Activated CD4-positive, alpha-beta T cell treated with anti-CD3 and anti-CD28 coated beads, Interleukin-2, amount 50 U/mL, for 4 hours (primary cell): ENCODE measurements at regions not wholly inside any gene's neighbourhood (a gene's known extent, or its start where the extent isn't known, plus 50 kb on each side); places are given as distances from the start of the nearest gene placed in this dataset.

Experiments used
- DNase-seq, 2 experiments: peaks; one replicate each; pipeline ENCODE4 v3.0.0-alpha.2; 2020

DNA sequence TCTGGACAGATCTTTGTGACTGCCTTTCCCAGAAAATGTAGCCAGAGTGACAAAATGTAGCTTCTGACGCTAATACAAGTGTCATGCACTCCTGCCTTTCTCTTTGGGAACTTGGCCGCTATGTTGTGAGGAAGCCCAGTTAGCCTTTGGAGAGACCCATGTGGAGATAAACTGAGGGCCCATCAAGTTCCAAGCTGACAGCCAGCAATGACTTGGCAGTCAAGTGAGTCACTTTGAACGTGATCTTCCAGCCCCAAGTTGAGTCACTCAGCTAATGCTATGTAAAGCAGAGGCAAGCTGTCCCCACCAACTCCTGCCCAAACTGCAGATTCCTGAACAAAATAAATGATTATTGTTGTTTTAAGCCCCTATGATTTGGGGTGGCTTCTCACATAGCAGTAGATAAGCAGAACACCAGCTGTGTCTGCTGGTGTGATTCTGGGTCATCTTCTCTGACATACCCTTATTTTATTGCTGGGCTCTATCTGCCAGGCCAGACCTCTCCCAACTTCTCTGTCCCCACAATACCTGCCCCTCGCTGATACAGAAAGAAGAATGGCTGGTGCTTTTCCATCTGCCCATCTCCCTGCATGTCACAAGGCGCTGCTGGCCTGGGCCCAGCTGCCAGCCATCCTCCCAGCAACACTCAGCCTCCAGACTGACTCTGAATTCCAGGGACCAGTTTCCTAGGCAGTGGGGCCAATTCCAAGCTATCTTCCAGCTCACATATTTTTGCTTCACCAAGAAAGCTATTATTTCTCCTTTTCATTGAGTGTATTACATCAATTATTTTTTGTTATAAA lies 274.8 kb downstream of the LRFN2 start:
- no peak for DNase-seq

DNA sequence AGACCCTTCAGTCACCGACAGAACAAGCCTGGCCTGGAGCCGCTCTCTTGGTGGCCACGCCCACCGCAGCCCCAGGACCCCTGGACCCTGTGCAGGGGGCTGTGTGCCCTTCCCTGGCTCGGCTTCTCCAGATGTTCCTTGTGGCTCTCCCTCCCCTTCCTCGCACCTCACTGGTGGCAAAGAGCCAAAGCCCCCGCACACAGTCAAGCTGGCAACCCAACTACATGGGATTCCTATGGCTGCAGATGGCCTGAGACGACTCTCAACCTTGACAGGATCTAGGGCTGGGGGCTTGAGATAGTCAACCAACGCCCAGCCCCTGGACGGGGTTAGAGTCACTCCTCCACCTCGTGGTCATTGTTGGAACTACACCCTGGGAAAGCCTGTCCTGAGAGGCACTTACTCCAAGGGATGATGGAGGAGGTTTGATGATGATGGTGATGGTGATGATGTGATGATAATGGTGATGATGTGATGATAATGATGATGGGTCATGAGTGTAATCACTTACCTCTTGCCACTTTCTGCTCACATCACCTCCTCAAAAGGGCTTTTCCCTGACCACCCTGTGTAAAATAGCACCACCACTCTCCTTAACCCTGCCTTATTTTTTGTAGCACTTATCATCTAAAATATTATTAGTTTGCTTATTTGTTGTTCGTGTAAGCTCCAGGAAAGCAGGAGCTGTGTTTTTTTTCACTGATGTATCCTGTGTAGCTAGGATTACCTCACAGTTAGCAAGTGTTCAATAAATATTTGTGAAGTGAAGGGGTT lies 278.4 kb downstream of the LRFN2 start:
- peak; percentile 28 to 29 for DNase-seq

DNA sequence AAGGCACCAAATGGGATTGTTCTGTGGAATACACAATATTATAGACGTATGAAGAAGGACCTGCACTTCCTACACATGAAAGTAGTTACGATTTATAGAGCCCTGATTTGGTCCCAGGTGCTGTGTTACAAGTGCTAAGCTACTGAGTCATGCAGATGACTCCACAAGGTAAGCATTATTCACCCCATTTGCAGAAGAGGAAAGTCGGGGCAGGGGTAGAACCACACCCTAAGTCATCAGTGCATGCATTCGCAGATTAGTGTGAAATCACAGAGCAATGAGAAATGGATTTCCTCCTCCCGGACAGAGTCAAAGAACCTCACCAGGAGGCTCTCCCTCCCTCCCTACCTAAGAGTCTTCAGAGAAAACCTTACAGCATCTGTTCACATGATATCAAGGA lies 279.5 kb downstream of the LRFN2 start:
- DNase-seq: no peak

DNA sequence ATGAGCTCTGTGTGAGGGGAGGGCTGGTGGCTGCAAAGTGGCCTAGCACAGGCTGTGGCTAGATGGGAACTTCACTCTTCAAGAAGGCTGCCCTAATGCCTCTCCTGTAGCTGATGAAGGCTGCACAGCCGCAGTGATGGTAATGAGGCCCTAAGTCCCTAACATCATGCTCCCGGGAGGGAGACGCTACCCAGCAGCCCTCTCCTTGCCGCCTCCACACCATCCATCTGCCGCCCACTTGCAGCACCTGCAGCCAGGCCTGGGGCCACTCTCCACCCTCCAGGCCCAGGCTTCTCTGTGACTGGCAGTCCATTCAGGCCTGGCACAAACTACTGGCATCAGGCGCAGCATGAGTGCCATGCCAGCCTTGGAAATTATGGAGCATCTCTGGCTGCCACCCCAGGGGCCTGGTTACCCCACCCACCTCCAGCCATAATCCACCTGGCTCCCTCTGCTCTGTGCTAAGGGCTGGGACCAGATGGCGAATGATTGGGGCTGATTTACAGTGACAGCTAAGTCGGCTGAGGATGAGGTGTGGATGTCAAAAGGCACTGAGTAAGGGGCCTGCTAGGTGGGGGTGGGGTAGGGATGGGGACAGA lies 284.2 kb downstream of the LRFN2 start:
- no peak for DNase-seq

- DNase-seq: no peak
These were observed 287.5 kb downstream of the LRFN2 start for GRCh38 chr6:40299681-40300080.

DNA sequence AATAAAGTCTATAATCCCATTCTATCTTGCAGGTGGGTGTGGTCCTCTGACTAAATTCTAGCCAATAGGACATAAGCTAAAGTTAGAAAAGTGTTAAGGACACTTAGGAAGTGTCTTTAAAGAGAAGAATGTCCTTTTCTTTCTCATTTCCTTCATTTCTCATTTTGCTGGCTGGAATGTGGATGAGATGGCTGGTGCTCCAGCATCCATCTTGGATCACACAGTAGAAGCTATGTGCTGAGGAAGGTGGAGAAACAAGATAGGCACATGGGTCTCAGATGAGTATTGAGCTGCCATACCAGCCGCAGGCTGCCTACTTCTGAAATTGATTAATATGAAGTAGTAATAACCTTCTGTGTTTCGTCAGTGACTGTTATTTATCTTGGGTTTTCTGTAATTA lies 289.0 kb downstream of the LRFN2 start:
- DNase-seq: no peak

DNA sequence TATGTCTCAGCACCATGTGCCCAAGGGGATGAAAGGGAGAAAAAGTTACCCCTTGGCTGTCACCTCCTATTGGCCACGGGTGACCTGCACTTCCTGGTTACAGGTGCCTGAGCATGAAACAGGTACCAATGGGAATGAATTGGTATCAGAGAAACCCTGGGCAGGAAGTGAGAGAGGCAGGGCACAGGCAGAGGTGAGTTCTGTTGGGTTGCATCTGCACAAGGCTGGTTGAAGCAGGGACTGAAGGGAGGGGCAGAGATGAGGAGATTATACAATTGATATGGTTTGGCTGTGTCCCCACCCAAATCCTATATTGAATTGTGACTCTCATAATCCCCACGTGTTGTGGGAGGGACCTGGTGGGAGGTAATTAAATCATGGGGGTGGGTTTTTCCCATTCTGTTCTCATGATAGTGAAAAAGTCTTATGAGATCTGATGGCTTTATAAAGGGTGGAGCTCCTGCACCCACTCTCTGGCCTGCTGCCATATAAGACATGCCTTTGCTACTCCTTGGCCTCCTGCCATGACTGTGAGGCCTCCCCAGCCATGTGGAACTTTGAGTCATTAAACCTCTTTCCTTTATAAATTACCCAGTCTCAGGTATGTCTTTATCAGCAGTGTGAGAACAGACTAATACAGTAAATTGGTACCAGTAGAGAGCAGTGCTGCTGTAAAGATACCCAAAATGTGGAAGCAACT lies 291.8 kb downstream of the LRFN2 start:
- DNase-seq: no peak

DNA sequence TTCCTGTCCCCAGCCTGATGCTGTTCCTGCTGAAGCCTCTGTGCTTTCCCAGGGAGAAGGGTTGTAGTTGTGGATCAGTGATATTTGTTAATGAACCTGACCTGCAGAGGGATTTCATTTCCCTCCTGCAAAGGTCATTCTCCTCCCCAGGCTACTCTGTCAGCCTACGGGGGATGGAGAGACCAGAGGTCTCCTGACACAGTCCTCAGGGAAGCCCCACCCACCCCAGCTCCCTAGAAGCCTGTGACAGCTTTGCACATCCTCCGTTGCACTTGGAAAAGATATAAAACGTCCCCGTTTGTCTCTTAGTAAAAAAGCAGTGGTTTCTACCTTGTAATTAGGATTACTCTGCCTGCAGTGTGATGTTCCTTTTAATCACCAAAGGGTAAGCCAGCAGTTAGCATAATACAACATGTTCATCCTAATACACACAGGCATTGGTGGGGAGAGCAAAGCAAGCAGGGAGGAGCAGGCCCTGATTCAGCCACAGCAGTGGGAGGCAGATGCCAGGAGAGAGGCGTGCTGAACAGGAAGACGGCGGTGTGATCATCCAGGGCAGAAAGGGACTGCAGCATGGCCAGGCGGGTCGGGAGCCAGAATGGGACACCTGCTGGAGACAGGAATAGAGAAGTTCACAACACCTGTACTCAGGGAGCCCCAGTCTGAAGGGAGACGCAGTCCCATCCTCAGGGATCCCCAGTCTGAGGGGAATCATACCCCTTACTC lies 293.5 kb downstream of the LRFN2 start:
- DNase-seq: no peak

DNA sequence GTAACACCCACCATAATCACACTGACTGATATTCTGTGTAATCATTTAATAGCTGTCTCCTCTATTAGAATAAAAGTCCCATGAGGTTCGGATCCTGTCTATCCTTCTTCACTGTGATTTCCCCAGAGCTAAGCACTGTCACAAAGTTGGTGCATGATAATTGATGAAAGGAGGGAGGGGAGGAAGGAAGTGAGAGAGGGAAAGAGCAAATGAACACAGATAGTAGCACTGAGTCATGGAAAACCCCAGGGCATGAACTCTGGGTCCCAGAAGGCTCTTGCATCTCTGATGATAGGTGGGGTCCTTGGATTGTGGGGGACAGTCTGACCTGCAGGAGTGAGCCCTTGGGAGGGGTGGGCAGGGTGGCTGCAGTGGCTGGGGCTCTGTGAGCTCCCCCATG lies 294.1 kb downstream of the LRFN2 start:
- no peak for DNase-seq

- DNase-seq: no peak
These were observed 296.3 kb downstream of the LRFN2 start for GRCh38 chr6:40290816-40291215.

DNA sequence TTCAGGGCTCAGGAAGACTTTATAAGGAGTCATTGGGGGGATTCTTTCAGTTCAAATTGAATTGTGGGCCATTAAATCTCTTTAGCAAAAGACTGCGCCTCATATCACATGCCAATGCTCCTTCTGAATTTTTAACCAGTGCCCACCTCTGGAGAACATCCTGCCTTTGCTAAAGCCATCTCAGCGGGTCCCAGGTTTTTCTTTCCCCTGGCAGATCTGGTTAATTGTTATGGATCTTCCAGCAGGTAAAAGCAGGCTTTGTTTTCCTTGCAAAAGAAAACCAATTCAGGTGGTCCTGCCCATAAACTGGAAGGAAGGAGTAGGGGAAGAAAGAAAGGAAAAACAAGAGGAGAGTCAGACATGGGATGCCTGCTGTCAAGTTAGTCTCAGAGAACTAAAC lies 298.2 kb downstream of the LRFN2 start:
- DNase-seq: no peak

DNA sequence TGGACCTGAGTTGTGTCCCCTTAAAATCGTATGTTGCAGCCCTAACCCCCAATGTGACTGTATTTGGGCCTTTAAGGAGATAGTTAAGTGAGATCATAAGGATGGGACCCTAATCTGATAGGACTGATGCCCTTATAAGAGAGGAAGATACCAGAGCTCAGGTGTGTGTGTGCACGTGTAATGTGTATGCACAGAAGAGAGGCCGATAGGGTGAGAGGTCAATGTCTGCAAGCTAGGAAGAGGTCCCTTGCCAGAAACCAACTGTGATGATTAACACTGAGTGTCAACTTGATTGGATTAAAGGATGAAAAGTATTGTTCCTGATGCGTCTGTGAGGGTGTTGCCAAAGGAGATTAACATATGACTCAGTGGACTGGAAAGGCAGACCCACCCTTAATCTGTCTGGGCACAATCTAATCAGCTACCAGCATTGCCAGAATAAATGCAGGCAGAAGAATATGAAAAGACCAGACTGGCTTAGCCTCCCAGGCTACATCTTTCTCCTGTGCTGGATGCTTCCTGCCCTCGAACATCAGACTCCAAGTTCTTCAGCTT lies 299.8 kb downstream of the LRFN2 start:
- DNase-seq: no peak

DNA sequence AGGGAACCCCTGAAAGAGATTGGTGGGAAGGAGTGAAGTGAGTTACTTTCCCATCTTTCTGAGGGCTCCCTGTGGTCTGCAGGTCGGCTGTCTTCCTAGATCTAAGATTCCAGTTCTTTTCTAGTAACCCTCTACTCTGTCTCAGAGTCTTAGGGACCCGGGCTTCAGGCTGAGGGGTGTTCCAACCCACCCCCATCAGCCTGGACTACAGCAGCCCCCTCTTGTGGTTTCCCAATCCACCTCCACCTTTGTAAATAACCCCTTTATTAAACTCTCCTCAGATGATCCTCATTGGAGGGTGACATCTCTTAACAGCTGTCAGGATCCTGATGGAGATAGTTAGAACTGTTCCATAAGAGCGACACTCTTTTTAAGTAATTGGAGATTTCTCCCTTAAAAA lies 300.4 kb downstream of the LRFN2 start:
- DNase-seq: no peak

- no peak for DNase-seq
These were observed 301.2 kb downstream of the LRFN2 start for GRCh38 chr6:40285996-40286395.

DNA sequence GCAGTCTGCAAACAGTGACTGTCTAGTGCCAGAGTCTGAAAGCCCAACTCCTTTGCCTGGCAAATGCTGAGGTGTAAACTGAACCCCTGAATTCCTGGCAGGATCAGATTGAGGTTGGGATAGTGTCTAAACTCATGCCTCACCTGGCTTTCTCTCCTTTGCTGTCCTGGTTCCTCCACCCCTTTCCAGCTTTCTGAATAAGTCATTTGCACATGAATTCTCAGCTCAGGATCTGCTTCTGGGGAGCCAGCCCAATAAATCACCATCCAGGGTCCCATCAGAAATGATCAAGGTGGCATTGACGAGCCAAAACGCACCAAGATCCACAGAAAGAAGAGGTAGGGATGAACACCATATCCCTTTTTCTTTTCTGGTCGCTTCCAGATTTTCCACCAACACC lies 301.6 kb downstream of the LRFN2 start:
- DNase-seq: no peak

DNA sequence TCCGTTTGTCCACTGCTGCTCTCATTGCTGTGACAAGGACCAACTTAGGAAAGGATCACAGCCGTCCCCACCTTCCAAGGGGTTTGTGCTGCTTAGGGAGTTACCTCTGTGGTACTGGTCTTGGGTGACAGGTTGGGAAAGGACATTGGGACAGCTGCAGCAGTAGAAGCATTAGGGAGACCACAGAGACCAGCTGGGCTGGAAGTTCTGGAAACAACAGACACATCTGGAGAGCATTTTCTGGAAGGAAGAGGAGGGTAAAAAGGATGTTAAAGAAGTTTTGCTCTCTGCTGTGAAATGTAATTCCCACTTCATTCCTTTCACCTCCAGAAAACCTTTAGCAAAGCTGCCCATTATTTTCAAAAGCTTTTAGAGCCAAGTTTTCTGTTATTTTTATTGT lies 304.2 kb downstream of the LRFN2 start:
- DNase-seq: no peak

- DNase-seq: no peak
These were observed 305.8 kb downstream of the LRFN2 start for GRCh38 chr6:40281402-40281801.

DNA sequence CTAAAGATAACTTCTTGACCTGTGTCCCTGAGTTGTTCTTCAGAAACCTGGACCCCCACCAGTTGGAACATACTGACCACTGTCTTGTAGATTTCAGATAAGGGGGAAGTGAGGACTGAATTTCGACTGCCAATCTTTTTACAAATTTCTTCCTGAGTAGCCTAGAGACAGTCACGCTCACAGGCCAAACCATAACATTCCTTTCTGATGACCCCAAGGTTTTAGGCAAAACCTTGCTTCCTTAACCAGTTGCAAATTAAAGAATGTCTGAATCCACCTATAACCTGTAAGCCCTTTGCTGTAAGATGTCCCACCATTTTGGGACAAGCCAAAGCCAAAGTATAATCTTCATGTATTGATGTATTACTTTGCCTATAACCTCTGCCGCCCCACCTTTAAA lies 306.9 kb downstream of the LRFN2 start:
- no peak for DNase-seq

DNA sequence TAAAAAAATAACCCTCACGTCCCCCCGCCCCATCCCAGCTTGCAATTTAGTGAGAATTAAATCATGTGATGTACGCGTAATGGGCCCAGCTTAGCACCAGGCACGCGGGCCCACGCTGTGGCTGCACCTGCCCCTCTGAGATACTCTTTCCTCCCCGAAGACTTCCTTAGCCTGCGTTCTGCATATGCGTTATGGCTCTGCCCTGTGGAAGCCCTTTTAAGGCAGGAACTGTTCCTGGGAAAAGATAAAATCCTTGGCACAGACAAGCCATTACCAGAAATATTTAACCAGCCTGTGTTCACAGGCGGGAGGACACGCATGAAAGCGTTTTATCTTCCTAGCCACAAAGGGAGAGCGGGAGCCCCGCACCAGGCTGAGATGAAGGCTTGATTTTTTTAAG lies 311.0 kb downstream of the LRFN2 start:
- DNase-seq: no peak

GRCh38 chr6:40274058-40274457 lies 313.1 kb downstream of the LRFN2 start:
- no peak for DNase-seq

DNA sequence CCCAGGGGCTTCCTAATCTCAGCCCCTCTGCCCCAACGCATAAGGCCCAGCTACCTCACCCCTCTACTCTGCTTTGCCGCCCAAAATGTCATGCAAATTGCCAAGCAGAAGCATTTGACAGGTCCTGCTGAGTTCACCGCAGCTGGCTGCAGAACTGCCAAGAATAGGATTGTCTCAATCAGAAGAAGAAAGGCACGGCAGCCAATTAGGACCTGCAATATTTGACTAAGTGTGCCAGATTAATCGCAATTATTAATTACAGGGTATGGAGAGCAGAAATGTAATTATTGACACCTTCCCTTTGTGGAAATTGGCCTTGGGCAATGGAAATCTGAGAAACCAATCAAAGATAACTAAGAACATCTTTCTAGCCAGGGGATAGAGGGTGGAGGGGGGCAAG lies 318.6 kb downstream of the LRFN2 start:
- no peak for DNase-seq

DNA sequence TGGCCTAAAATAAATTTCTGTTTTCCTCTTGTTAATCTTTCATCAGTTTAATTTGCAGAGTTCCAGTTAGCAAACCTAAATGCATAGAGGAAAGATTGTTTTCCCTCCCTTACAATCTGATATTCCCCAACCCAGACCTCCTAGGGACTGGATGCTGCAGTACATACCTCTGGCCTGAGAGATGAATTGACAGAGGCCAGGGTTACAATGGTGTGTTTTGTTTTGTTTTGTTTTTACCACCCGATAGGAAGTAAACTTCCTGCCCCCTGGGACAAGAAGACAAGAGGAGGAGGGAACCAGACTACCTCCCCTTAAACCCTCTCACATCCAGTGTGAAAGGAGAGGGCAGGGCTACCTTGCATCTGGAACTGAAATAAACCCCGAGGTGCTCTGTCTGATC lies 319.0 kb downstream of the LRFN2 start:
- DNase-seq: no peak
